HCT116 (cell line): ENCODE measurements at regions not wholly inside any gene's neighbourhood (a gene's known extent, or its start where the extent isn't known, plus 50 kb on each side); places are given as distances from the start of the nearest gene placed in this dataset.

Source experiments
- CEBPB ChIP-seq: IDR thresholded peaks from 2 replicates; pipeline ENCODE4 v1.6.1; 2012; ENCODE audit warnings: low read depth
- EGR1 ChIP-seq: IDR thresholded peaks from 2 replicates; pipeline ENCODE4 v1.6.1; 2012; ENCODE audit warnings: low read depth
- EZH2 ChIP-seq: fragments of 200-600 bp; sonication (generic); IDR thresholded peaks from 2 replicates; pipeline ENCODE4 v1.6.1; 2017; ENCODE audit warnings: antibody characterized with exemption, mixed run types
- EZH2phosphoT487 ChIP-seq: fragments of 200-600 bp; IDR thresholded peaks from 2 replicates; pipeline ENCODE4 v1.6.1; 2018; ENCODE audit warnings: antibody characterized with exemption, borderline replicate concordance
- JUND ChIP-seq: IDR thresholded peaks from 2 replicates; pipeline ENCODE4 v1.6.1; 2012
- POLR2A ChIP-seq: IDR thresholded peaks from 2 replicates; pipeline ENCODE4 v1.7.0; 2011; ENCODE audit warnings: borderline replicate concordance; ENCODE audit not compliant: insufficient read depth, insufficient read length; ENCODE audit errors: extremely low read depth
- POLR2AphosphoS5 ChIP-seq: IDR thresholded peaks from 2 replicates; pipeline ENCODE4 v1.6.1; 2011; ENCODE audit warnings: mild to moderate bottlenecking, low read depth, low read length, moderate library complexity
- RAD21 ChIP-seq: IDR thresholded peaks from 2 replicates; pipeline ENCODE4 v1.6.1; 2012; ENCODE audit warnings: low read depth, mild to moderate bottlenecking
- TCF7L2 ChIP-seq: IDR thresholded peaks from 2 replicates; pipeline ENCODE4 v1.7.0; 2011; ENCODE audit warnings: borderline replicate concordance, inconsistent platforms; ENCODE audit not compliant: insufficient read depth, insufficient read length; ENCODE audit errors: extremely low read depth
- YY1 ChIP-seq: IDR thresholded peaks from 2 replicates; pipeline ENCODE4 v1.6.1; 2011; ENCODE audit warnings: low read length, low read depth, moderate library complexity, mild to moderate bottlenecking; ENCODE audit not compliant: insufficient replicate concordance; ENCODE audit errors: extremely low read depth
- TF ChIP-seq, protein P1 (sequence below): IDR thresholded peaks from 2 replicates; pipeline ENCODE4 v1.6.1; 2012; ENCODE audit warnings: low read depth
- TF ChIP-seq, protein P2 (sequence below): IDR thresholded peaks from 2 replicates; pipeline ENCODE4 v1.6.1; 2011; ENCODE audit warnings: mild to moderate bottlenecking, low read length, moderate library complexity; ENCODE audit not compliant: insufficient replicate concordance; ENCODE audit errors: extremely low read depth
- TF ChIP-seq, protein P3 (sequence below), 3 experiments: fragments of 200-600 bp in 1 of 3; sonication (generic) in 1 of 3; IDR thresholded peaks in 2 of 3; conservative IDR thresholded peaks in 1 of 3; 2 replicates each; pipeline ENCODE4 v1.5.1; 2012 to 2017; ENCODE audit warnings: low read depth in 2 of 3, low read length in 2 of 3, antibody characterized with exemption in 1 of 3, borderline replicate concordance in 1 of 3, control low read depth in 1 of 3, mild to moderate bottlenecking in 1 of 3, mixed read lengths in 1 of 3, mixed run types in 1 of 3, moderate library complexity in 1 of 3; ENCODE audit not compliant: insufficient read depth in 1 of 3

DNA sequence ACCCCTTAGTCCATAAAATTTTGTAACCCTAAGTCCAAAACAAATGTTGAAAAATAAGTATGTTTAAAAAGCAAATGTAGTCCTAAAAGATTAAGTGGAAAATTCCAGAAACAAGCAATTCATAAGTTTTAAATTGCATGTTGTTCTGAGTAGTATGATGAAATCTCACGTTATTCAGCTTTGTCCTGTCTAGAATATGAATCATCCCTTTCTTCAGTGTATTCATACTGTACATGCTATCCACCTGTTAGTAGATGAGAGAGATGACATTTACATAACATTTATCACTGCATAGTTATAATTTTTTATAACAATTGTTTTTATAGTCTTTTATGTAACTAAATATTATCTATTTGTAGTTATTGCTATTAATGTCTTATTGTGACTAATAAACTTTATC, 622.3 kb upstream of the CHORDC1 start:
- TF ChIP-seq, protein P1, sequence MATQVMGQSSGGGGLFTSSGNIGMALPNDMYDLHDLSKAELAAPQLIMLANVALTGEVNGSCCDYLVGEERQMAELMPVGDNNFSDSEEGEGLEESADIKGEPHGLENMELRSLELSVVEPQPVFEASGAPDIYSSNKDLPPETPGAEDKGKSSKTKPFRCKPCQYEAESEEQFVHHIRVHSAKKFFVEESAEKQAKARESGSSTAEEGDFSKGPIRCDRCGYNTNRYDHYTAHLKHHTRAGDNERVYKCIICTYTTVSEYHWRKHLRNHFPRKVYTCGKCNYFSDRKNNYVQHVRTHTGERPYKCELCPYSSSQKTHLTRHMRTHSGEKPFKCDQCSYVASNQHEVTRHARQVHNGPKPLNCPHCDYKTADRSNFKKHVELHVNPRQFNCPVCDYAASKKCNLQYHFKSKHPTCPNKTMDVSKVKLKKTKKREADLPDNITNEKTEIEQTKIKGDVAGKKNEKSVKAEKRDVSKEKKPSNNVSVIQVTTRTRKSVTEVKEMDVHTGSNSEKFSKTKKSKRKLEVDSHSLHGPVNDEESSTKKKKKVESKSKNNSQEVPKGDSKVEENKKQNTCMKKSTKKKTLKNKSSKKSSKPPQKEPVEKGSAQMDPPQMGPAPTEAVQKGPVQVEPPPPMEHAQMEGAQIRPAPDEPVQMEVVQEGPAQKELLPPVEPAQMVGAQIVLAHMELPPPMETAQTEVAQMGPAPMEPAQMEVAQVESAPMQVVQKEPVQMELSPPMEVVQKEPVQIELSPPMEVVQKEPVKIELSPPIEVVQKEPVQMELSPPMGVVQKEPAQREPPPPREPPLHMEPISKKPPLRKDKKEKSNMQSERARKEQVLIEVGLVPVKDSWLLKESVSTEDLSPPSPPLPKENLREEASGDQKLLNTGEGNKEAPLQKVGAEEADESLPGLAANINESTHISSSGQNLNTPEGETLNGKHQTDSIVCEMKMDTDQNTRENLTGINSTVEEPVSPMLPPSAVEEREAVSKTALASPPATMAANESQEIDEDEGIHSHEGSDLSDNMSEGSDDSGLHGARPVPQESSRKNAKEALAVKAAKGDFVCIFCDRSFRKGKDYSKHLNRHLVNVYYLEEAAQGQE, result no peak
- TF ChIP-seq, protein P2, sequence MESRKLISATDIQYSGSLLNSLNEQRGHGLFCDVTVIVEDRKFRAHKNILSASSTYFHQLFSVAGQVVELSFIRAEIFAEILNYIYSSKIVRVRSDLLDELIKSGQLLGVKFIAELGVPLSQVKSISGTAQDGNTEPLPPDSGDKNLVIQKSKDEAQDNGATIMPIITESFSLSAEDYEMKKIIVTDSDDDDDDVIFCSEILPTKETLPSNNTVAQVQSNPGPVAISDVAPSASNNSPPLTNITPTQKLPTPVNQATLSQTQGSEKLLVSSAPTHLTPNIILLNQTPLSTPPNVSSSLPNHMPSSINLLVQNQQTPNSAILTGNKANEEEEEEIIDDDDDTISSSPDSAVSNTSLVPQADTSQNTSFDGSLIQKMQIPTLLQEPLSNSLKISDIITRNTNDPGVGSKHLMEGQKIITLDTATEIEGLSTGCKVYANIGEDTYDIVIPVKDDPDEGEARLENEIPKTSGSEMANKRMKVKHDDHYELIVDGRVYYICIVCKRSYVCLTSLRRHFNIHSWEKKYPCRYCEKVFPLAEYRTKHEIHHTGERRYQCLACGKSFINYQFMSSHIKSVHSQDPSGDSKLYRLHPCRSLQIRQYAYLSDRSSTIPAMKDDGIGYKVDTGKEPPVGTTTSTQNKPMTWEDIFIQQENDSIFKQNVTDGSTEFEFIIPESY, result no peak
- no peak for TF ChIP-seq YY1
- TF ChIP-seq, protein P3, sequence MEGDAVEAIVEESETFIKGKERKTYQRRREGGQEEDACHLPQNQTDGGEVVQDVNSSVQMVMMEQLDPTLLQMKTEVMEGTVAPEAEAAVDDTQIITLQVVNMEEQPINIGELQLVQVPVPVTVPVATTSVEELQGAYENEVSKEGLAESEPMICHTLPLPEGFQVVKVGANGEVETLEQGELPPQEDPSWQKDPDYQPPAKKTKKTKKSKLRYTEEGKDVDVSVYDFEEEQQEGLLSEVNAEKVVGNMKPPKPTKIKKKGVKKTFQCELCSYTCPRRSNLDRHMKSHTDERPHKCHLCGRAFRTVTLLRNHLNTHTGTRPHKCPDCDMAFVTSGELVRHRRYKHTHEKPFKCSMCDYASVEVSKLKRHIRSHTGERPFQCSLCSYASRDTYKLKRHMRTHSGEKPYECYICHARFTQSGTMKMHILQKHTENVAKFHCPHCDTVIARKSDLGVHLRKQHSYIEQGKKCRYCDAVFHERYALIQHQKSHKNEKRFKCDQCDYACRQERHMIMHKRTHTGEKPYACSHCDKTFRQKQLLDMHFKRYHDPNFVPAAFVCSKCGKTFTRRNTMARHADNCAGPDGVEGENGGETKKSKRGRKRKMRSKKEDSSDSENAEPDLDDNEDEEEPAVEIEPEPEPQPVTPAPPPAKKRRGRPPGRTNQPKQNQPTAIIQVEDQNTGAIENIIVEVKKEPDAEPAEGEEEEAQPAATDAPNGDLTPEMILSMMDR (IDR thresholded peaks at IDR 0.05 in 2 of 3, conservative IDR thresholded peaks at IDR 0.05 in 1 of 3; ENCODE audit: borderline replicate concordance in 1 of 3, insufficient read depth in 1 of 3, low read depth in 2 of 3, low read length in 2 of 3), result no peak
- no peak for TF ChIP-seq EGR1
- TF ChIP-seq POLR2AphosphoS5, result no peak
- TF ChIP-seq JUND, result no peak
- no peak for TF ChIP-seq TCF7L2
- no peak for TF ChIP-seq POLR2A
- TF ChIP-seq EZH2, result no peak
- TF ChIP-seq RAD21, result no peak
- TF ChIP-seq CEBPB, result no peak
- no peak for TF ChIP-seq EZH2phosphoT487
